ENCODE measurements at regions not wholly inside any gene's neighbourhood (a gene's known extent, or its start where the extent isn't known, plus 50 kb on each side); places are given as distances from the start of the nearest gene placed in this dataset.

DNA sequence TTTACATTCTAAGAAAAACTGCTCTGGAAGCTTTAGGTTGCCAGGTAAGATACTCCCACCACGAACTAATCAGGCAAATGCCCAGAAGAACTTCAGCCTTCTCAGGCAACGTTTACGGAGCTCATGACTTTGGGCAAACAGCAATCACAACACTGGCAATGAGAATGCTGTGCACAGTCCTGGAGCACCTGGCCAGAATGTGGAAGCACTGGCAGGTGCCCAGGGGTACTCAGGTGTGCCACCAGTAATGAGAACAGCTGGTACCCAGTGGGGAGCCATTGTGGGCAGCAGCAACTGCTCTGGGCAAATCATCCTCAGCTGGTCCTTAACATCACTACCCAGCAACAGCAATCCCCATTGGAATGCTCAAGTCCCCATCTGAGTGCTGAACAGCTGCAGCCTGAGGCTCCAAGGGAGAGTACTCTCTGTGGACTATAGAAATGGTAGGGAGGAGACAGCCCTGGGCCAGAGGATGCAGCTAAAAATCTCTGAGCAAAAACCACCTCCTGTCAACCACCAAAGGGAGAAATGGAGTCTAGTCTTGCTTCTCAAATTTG is 210.0 kb downstream of the FOXO1 start:
- no peak for DNase-seq (ENCODE audit: low spot score)

DNA sequence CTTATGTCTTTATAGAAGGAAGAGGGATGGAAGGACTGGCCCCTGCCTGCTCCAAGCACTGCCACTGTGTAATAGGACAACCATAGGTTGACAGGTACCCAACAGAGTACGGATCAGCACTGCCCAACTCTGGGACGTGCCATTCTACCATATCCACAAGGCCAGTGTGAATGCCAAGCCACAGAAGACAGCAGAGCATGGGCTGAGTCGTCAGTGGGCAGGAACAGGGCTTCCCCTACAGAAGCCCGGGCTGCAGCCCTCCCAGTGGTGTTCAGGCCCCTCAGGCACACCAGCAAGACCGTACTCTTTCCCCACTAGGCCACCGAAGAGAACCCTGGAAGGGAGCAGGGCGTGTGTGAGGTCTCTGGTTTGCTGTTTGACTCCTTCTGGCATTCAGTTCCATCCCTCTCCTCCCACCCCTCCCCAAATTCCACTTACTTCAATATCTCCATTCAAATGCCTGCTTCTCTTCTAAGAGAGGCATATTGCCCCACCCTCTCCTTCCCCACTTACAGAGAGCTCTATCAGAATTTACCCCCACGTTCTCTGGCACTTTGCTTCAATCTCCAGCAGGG is 209.4 kb downstream of the FOXO1 start:
- DNase-seq (ENCODE audit: low spot score) = no peak

DNA sequence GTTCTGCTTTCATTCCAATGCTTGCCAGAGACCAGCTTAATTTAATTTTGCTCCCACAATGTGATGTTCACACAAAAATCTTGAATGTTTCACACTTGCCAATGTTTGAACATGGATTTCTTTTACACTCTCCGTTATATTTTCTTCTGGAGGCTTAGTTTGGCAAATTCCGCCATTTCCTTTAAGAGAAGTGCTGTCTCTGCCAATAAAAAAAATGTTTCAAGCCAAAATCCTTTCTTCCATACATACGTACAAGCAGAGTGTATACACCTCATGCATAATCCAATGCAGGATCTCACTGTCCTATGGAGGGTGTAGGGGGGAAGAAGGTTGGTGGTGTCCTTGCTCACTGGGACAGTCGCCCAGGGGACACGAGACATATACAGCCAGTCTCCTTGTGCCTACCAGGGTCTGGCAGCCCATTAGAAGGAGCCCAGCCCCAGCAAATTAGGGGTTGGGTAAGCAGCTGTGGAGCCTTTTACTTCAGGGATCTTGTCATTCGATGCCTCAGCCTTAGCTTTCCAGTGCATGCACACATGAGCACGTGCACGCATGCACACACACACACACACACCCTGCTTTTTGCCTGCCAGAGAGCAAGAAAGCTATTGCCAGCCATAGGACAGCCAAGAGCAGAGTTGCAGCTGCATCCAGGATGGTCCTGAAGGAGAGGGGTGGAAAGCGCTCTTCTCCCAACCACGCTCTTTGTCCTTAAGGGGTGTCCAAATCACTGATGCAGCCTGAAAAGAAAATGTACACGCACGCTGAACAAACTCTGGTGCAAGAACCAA is 208.3 kb downstream of the FOXO1 start:
- no peak for DNase-seq (ENCODE audit: low spot score)

DNA sequence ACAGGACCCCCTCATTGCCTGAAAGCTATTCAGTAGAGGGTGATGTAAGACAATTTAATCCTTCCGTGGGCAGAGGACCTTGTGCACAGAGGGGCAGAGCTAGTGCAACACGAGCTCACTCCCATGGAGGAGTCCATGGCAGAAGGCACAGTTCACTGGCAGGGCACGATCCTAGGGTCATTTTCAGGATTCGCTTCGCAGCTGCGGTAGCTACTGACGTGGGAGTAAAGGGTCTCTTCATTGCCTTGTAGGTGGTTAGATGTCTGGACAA is 207.8 kb downstream of the FOXO1 start:
- no peak for DNase-seq (ENCODE audit: low spot score)

DNA sequence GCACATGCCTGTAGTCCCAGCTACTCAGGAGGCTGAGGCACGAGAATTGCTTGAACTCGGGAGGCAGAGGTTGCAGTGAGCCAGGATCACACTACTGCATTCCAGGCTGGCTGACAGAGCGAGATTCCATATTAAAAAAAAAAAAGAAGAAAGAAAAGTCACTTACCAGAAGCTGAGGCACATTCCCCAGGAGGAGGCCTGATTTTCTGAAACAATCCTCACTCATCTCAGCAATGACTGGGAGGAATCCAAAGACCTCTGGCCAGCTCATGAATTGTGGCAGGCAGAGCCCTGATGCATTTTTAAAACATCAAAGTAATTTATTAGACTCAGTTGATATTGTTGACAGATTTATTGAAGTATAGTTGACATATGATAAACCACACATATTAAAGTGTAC is 206.3 kb downstream of the FOXO1 start:
- no peak for DNase-seq (ENCODE audit: low spot score)

DNA sequence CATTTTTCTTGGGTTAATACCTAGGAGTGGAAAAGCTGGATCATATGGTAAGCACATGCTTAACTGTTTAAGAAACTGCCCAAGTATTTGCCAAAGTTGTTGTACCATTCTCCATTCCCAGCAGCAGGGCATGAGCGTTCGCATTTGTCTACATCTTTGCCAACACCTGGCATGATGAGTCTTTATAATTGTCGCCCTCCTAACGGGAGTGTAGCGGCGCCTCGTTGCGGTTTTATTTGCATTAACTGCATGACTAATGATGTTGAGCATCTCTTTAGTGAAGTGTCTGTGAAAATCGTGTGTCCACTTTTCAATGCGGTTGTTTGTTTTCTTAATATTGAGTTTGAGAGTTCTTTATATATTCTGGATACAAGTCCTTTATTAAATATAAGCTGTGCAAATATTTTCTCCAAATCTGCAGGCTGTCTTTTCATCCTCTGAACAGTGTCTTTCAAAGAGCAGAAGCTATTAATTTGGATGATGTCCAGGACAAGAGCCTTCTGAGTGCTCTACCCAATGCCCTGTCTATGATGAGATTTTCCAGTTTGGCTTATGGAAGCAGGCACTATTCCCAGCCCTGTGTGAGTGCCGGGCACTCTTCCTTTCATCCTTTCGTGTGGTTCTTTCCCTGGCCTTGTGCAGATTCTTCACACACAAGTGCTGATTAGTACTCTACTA is 202.0 kb downstream of the FOXO1 start:
- DNase-seq (ENCODE audit: low spot score) = no peak

DNA sequence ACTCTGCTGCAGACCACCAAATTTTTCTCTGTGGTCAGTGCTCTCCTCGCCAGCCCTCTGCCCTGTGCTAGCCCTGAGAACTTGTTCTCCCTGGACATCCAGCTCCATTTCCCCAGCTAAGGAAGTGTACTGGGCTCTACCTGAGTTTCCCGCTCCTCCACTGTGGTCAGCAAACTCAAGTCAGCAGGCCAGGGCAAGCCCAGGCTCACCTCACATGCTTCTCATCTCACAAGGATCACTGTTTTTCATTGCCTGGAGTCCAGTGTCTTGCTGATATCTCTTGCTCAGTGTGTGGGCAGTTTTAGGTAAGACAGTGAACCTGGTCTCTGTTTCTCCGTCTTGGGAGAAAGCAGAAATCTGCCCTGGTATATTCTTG is 201.4 kb downstream of the FOXO1 start:
- no peak for DNase-seq (ENCODE audit: low spot score)

DNA sequence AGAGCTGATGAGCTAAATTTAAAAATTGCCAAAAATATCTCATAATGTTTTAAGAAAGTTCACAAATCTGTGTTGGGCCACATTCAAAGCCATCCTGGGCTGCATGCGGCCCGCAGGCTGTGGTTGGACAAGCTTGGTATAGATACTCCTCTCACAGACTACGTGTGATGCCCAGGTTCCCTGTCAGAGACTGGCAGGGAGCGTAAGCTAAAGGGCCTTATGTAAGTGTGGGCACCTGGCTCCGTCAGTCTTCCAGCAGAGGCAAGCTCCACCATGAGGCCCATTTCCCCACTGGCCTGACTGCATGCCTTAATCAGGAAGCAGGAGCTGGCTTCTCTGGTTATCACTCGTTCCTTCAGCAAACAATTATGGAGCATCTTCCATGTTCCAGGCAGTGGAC is 200.2 kb downstream of the FOXO1 start:
- DNase-seq (ENCODE audit: low spot score) = no peak

DNA sequence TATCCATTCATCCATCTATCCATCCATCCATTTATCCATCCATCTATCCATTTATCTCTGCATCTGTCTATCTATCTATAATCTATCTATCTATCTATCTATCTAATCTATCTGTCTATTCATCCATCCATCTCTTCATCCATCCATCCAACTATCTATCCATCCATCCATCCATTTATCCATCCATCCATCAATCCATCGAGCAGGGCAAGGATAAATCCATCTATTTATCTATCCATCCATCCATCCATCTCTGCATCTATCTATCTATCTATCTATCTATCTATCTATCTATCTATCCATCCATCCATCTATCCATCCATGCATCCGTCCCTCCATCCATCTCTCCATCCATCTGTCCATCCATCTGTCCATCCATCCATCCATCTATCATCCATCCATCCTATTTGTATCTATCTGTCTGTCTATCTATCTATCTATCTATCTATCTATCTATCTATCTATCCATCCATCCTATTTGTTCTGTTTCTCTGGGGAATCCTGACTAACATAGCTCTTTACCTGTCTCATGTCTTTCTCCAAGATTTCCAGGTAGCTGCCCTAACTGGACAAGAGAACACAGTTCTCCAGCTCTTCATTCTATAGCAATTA is 198.1 kb downstream of the FOXO1 start:
- no peak for DNase-seq (ENCODE audit: low spot score)

DNA sequence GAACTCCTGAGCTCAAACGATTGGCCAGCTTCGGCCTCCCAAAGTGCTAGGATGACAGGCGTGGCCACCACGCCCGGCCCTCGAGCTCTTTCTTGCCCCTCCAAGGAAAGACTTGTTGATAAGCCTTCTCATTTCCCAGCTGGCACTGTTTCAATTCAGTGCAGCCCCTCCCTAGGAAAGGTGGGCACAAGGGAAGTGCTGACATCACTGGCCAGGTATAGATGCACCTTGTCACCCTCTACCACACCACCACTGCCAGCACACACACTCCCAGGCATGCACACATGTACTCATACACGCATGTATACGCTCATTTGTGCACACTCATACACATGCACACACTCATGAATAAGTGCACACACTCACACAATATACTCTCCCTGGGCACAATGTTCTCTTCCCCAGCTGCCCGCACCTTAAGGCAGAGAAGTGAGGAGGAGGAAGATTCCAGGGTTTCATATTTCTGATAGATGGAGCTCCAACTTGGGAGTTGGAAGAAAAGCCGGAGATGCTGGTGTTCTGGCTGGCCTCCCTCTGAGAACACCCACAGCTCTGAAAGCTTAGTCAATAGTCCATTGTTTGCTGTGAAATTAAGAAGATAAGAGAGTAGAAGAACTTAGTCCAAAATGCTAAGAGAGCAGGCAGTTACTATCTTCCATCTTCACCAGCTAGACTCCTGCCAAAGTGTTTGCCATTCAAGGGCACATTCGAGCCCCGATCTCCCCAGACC is 196.7 kb downstream of the FOXO1 start:
- DNase-seq (ENCODE audit: low spot score) = no peak

DNA sequence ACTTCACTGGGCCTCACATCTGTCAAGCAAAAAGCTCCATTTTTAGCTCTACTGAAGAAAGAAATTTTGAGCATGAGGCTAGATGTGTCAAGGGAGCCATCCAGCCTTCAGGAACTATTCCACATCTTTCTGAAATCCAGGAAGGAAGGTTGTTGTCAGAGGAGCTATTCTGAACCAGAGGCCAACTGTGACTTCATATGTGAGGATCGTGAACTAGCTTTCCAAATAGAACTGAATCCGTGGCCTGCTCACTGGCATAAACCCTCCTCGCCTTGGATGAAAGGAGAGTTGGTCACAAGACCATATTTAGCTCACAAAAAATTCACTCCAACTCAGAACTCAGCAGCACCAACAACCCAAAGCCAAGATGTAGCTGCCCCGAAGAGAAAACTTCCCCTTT is 195.8 kb downstream of the FOXO1 start:
- DNase-seq (ENCODE audit: low spot score) = no peak

DNA sequence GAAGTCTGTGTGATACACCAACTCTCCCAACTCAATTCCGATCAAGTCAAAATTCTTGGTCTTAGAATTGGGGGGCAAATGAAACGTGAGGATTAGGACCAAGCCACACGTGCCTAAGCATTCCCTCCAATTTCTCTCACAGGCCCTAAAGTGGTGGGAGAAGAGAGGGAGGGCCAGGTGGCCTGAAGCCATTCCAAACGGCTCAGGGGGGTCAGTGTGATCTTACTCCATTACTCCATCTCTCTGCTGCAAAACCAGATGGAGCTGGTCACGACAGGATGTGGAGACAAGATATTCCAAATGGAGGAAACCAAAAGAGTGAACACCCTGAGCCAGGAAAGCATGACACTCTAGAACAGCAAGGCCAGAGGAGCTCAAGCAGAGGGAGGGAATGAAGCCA is 195.4 kb downstream of the FOXO1 start:
- DNase-seq (ENCODE audit: low spot score) = no peak

DNA sequence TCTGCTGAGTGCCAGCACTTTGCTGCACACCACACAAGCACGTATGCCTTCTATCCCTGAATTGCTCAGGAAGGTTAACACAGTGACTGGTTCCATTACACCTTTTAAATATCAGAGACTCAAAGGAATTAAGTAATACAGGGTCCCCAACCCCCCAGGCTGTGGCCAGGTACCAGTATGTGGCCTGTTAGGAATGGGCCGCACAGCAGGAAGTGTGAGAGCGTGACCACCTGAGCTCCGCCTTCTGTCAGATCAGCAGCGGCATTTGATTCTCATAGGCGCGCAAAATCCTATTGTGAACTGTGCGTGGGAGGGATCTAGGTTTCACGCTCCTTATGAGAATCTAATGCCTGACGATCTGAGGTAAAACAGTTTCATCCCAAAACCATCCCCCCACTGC is 194.5 kb downstream of the FOXO1 start:
- DNase-seq (ENCODE audit: low spot score) = no peak

DNA sequence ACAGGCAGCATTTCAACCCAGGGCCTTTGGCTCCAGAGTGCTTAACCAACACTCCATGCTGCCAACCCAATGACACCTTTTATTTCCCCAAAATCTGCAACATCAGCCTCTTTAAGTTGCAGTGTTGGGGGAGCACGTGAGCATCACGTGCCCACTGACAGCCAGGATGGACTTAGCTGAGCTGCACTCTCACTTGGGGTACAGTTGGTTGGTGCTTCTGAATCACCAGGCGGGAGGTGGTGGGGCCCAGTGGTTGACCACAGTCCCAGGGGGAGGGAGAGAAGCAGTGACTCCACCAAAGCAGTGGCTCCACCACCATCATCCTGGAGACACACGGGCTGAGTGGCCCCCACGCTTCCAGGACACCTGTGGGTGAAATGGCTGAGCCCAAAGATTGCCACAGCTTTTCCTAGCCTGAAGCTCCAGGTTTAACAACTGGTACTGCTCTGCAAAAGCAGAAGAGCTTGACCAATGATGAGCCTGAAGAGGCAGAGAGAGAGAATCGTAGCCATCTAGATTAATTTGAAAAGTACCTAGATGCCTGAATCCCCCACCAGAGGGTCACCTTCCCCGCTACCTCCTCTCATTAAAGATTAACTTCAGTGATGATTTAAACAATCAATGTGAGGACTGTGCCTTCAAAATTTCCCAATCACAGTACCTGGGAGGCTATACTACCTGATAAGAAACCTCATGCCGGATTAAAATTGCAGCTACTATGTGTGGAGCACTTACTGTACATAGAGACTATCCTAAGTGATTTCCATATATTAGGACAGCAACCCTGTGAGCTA is 193.8 kb downstream of the FOXO1 start:
- no peak for DNase-seq (ENCODE audit: low spot score)

DNA sequence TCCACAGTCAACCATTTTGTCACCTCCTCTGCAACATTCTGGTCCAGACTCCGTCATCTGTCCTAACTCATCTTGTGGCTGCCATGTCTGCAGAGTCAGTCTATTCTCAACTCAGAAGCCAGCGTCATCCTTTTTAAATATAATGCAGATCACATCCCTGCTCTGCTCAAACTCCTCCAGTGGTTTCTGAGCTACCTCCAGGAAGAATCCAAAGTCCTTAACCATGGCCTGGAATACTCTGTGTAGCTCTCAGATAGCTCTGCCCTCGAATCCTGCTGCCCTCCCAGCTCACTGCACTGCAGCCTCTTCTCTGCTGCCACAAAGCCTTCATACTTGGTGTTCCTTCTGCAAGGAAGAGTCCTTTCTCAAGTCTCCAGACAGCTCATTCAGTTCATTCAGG is 190.8 kb downstream of the FOXO1 start:
- no peak for DNase-seq (ENCODE audit: low spot score)

DNA sequence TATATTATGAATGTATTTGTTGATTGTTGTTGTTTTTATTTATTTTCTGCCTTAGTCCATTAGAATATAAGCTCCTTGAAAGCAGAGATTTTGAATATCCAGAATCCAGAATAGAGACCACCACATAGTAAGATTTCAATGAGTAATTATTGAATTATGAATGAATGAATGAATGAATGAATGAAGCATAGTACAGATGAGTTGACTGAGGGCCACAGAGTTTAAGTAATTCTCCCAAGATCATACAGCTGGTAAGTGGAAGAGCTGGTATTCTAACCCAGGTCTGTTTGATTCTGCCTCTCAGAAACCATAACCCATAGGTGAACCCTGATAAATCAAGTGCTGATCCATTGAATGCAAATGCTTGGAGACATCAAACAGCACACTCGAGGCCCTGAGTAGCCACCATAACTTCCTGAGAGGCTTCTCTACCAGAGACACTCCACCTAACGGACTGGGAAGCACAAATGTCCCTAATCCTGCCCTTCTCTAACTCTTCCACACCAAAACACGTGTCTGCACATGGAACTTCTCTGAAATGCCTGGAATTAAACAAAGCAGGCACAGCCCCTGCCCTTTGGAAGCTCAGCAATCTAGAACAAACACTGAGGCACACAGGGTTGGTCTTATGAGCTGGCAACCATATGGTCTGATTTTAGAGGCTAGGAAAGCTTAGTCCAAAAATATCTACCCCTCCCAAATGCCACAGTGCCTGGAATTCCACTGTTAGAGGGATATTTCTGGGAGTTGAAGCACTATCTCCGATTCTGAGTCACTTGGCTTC is 190.1 kb downstream of the FOXO1 start:
- DNase-seq (ENCODE audit: low spot score) = no peak

DNA sequence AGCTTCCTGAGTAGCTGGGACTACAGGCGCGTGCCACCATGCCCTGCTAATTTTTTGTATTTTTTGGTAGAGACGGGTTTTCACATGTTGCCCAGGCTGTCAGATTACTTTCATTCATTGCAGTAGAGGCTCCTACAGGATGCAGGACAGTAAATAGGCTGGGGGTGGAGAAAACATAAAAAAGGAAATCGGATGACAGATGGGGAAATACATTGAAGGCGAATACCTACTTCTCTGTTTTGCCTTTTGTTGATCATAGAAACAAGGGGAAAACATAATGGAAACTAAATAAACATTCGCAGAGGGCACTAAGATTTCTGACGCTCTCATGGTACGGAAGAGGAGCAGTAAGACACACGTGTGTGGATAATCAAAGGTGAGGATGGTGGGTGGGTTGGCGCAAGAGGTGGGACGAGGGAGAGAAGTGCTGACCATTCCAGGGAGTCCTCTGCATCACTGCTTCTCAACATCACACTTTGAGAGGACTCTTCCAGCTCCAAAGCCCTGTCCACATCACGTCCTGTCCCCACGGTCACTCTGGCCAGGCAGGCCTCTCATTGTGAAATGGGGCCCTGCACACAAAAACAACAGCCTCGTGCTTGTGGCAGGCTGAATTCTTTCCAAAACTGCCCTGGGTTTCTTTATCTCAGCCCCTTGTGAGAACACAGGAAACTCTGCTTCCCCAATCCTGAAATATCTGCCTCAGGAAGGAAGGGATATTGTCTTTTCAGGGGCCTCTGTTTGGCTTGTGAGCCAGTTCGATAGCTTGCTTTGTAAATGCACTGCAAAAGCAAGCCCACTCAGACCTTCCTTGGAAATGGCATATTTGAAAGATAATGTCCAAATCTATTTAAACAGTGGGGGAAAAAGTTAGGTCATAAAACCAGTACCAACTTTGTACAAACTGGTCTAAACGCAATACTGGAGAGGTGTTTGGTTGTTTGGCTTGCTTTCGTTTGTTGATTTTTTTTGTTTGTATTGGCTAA is 188.5 kb downstream of the FOXO1 start:
- no peak for DNase-seq (ENCODE audit: low spot score)

DNA sequence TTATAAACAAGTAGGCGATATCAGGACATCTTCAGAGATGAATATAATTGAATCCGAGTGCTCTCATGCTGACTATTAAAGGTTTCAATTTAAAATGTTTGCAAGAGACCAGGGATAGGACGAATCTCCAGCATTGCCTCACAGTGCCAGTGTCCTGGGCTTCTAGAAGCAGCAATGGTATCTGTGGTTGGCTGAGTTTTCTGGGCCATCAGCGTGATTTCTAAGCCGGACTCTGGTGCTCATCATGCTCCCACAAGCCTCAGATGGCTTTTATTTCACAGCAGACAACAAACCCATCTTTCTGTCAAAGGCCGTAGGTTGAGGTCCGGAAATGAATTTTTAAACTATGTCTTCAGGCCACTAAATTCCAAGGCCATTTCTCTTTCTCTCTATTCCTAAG is 187.7 kb downstream of the FOXO1 start:
- DNase-seq (ENCODE audit: low spot score) = no peak

DNA sequence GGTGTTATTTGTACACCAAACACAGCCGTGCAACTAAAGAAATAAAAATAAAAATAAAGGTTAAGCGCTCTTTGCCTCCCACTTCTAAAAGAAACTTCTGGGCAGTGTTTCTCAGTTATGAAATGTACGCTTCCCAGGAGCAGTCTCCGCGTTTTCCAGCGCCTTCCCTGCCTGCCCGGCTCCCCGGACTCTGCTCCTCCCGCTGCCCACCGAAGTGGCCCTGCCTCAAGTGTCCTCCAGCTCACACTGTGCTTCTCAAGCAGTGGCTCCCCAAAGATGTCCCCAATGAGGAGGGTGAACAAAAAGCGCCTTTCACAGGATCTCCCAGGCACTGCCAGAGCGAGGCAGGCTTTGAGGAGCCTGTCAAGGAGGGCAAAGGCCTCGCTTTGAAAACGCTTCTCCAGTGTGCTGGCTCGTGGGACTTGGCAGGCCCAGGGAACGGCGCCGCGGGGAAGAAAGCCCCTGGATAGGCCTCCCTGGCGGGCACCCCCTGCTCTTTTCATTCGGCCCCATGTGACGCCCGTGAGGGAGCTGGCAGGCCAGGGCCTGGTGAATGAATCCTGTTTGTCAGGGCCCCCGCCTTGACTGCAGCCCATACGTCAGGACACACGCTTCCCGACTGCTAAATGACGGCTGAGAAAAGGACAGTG is 187.1 kb downstream of the FOXO1 start:
- DNase-seq (ENCODE audit: low spot score) = no peak
